ENCODE measurements at regions not wholly inside any gene's neighbourhood (a gene's known extent, or its start where the extent isn't known, plus 50 kb on each side); places are given as distances from the start of the nearest gene placed in this dataset.

DNA sequence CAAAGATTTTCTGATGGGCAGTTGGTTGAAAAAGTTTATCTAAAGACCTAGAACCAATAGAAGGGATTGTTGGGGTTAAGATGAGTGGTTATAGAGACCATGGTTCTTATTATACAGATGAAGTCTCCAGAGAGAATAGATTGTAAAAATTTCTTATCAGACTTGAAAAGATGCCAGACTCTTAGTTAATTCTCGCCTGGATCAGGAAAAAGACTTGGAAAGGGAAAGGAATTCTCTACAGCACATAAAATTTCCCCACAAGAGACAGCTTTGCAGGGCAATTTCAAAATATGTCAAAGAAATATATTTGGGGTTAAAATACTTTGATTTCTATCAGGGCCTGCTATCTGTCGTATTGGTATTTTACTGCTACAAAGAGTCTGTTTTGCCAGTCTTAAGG is 582.6 kb downstream of the UTRN start:
- TF ChIP-seq POLR2A (IDR thresholded peaks at IDR 0.05; ENCODE audit: low read length) (no peak), GATA1 (IDR thresholded peaks at IDR 0.05; ENCODE audit: low read depth, low read length) (no peak)
